ENCODE measurements at regions not wholly inside any gene's neighbourhood (a gene's known extent, or its start where the extent isn't known, plus 50 kb on each side); places are given as distances from the start of the nearest gene placed in this dataset.

GRCh38 chr10:8460626-8461025 is 406.1 kb downstream of the GATA3 start:
- TF ChIP-seq, protein P1, sequence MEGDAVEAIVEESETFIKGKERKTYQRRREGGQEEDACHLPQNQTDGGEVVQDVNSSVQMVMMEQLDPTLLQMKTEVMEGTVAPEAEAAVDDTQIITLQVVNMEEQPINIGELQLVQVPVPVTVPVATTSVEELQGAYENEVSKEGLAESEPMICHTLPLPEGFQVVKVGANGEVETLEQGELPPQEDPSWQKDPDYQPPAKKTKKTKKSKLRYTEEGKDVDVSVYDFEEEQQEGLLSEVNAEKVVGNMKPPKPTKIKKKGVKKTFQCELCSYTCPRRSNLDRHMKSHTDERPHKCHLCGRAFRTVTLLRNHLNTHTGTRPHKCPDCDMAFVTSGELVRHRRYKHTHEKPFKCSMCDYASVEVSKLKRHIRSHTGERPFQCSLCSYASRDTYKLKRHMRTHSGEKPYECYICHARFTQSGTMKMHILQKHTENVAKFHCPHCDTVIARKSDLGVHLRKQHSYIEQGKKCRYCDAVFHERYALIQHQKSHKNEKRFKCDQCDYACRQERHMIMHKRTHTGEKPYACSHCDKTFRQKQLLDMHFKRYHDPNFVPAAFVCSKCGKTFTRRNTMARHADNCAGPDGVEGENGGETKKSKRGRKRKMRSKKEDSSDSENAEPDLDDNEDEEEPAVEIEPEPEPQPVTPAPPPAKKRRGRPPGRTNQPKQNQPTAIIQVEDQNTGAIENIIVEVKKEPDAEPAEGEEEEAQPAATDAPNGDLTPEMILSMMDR (IDR thresholded peaks at IDR 0.05) = no peak
- TF ChIP-seq POLR2A (IDR thresholded peaks at IDR 0.05) (no peak), POLR2AphosphoS5 (IDR thresholded peaks at IDR 0.05) (no peak), EP300 (IDR thresholded peaks at IDR 0.05) (no peak)
